ENCODE measurements at regions not wholly inside any gene's neighbourhood (a gene's known extent, or its start where the extent isn't known, plus 50 kb on each side); places are given as distances from the start of the nearest gene placed in this dataset.
"Not testable (repeated sequence)": the region's sequence is repeated elsewhere in the genome, so short reads cannot be mapped to it uniquely, and the experiment has no call there.

GRCh38 chr5:34189752-34190411 is 146.9 kb upstream of the C1QTNF3 start:
- DNase-seq, result peak; percentile 25

- peak; percentile 25 for DNase-seq
Measured at GRCh38 chr5:34190466-34190865, 147.5 kb upstream of the C1QTNF3 start.

GRCh38 chr5:34191279-34191744 is 148.3 kb upstream of the C1QTNF3 start:
- DNase-seq, result peak; percentile 24

GRCh38 chr5:34192064-34192922 is 149.3 kb upstream of the C1QTNF3 start:
- DNase-seq, result peak; percentile 31

- not testable (repeated sequence) for DNase-seq
Measured at GRCh38 chr5:34192923-34193262, 149.9 kb upstream of the C1QTNF3 start.

GRCh38 chr5:34193297-34193696 is 150.3 kb upstream of the C1QTNF3 start:
- DNase-seq, result peak; percentile 14

GRCh38 chr5:34193804-34194203 is 150.8 kb upstream of the C1QTNF3 start:
- DNase-seq, result not testable (repeated sequence)

GRCh38 chr5:34196091-34196490 is 153.1 kb upstream of the C1QTNF3 start:
- DNase-seq, result not testable (repeated sequence)

- not testable (repeated sequence) for DNase-seq
Measured at GRCh38 chr5:34205347-34205746, 162.3 kb upstream of the C1QTNF3 start.

GRCh38 chr5:34217386-34217785 is 174.4 kb upstream of the C1QTNF3 start:
- not testable (repeated sequence) for DNase-seq

- not testable (repeated sequence) for DNase-seq
Measured at GRCh38 chr5:34221329-34222073, 178.5 kb upstream of the C1QTNF3 start.

- not testable (repeated sequence) for DNase-seq
Measured at GRCh38 chr5:34223158-34223557, 180.1 kb upstream of the C1QTNF3 start.

- DNase-seq, result not testable (repeated sequence)
Measured at GRCh38 chr5:34230402-34230801, 187.4 kb upstream of the C1QTNF3 start.

- DNase-seq, result not testable (repeated sequence)
Measured at GRCh38 chr5:34243802-34244201, 200.8 kb upstream of the C1QTNF3 start.

GRCh38 chr5:34244281-34245031 is 201.4 kb upstream of the C1QTNF3 start:
- DNase-seq, result peak; percentile 81

GRCh38 chr5:34245032-34245394 is 202.0 kb upstream of the C1QTNF3 start:
- DNase-seq, result not testable (repeated sequence)

- not testable (repeated sequence) for DNase-seq
Measured at GRCh38 chr5:34245813-34246212, 202.8 kb upstream of the C1QTNF3 start.

- DNase-seq, result not testable (repeated sequence)
Measured at GRCh38 chr5:34258598-34258997, 215.6 kb upstream of the C1QTNF3 start.

GRCh38 chr5:34261020-34261419 is 218.0 kb upstream of the C1QTNF3 start:
- DNase-seq, result not testable (repeated sequence)

- not testable (repeated sequence) for DNase-seq
Measured at GRCh38 chr5:34266151-34266550, 223.1 kb upstream of the C1QTNF3 start.

- not testable (repeated sequence) for DNase-seq
Measured at GRCh38 chr5:34296759-34297158, 253.7 kb upstream of the C1QTNF3 start.

GRCh38 chr5:34329201-34329600 is 286.2 kb upstream of the C1QTNF3 start:
- DNase-seq, result not testable (repeated sequence)
